Coronary artery (tissue), 2 donors: ENCODE measurements at regions not wholly inside any gene's neighbourhood (a gene's known extent, or its start where the extent isn't known, plus 50 kb on each side); places are given as distances from the start of the nearest gene placed in this dataset.

Experiments used
- DNase-seq: peaks from one replicate; pipeline ENCODE4 v3.0.0-alpha.2; 2017; ENCODE audit warnings: low spot score
- H3K27ac ChIP-seq, 2 donors: fragments of 200-600 bp; sonication (generic); one replicate each; pipeline ENCODE4 v1.5.1; 2016 to 2019
- H3K4me3 ChIP-seq: fragments of 200-600 bp; sonication (generic); 2 replicates; pipeline ENCODE4 v1.5.1; 2016; ENCODE audit warnings: mild to moderate bottlenecking, moderate library complexity
- TF ChIP-seq, protein P1 (sequence below): fragments of 200-600 bp; sonication (generic); IDR thresholded peaks from one replicate; pipeline ENCODE4 v1.5.1; 2019; ENCODE audit warnings: antibody characterized with exemption

DNA sequence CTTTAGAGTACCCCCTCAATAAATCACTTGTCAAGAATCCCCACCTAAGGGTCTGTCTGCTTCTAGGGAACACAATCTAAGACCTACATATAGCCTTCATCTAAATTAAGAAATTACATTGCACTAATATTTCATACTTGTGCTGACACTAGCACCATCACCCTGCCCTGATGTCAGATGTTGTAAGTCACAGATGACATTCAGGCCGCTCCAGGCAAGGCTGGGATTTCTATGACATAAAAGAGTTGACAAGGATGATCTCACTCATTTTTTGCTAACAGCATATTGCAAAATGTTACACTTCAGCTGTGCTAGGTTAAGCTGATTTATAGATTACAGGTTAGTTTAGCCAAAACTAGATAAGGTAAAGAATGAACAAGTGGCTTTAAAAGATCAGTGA is 372.5 kb upstream of the GRIA1 start:
- H3K4me3 ChIP-seq, result no peak overlapping the region
- no peak overlapping the region for H3K27ac ChIP-seq
- no peak for DNase-seq
- TF ChIP-seq, protein P1, sequence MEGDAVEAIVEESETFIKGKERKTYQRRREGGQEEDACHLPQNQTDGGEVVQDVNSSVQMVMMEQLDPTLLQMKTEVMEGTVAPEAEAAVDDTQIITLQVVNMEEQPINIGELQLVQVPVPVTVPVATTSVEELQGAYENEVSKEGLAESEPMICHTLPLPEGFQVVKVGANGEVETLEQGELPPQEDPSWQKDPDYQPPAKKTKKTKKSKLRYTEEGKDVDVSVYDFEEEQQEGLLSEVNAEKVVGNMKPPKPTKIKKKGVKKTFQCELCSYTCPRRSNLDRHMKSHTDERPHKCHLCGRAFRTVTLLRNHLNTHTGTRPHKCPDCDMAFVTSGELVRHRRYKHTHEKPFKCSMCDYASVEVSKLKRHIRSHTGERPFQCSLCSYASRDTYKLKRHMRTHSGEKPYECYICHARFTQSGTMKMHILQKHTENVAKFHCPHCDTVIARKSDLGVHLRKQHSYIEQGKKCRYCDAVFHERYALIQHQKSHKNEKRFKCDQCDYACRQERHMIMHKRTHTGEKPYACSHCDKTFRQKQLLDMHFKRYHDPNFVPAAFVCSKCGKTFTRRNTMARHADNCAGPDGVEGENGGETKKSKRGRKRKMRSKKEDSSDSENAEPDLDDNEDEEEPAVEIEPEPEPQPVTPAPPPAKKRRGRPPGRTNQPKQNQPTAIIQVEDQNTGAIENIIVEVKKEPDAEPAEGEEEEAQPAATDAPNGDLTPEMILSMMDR, result no peak

DNA sequence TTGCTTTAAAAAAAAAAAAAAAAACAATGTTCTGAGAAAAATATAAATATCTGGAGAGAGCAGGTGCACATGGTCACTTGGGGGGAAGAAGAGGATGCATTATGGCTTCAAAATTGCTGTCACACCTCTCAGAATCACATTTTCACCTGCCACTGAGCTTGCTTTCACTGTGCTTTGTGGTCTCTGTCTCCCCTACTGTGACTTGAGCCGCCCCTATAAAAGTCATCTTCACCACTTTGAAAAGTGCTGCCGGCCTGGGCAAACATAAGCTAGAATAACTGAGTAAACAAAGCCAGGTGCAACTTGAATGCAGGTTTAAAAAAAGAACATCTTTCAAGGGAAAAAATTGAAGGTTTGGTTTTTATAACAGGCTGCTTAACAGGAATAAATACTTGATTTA is 368.1 kb upstream of the GRIA1 start:
- TF ChIP-seq, protein P1, result no peak
- Histone ChIP-seq H3K4me3 (no peak overlapping the region), H3K27ac (no peak overlapping the region)
- no peak for DNase-seq

DNA sequence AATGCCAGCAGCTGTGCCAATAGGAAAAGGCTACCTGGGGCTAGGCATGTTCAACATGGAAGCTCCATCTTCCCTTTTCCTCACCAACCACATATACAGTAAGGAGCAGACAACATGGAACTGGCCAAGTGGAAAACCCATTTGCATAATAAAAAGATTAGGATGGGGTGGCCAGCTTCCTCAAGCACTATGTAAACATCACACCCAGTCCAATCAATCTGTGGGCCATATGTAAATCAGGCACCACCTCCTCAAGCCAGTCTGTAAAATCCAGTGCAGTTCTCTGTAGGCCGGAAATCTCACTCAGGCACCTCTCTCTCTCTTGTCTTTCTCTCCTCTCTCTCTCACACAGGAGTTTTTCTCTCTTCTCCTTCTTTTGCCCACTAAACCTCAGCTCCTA is 360.2 kb upstream of the GRIA1 start:
- DNase-seq, result no peak
- TF ChIP-seq, protein P1, result no peak
- Histone ChIP-seq H3K27ac (no peak overlapping the region), H3K4me3 (no peak overlapping the region)

DNA sequence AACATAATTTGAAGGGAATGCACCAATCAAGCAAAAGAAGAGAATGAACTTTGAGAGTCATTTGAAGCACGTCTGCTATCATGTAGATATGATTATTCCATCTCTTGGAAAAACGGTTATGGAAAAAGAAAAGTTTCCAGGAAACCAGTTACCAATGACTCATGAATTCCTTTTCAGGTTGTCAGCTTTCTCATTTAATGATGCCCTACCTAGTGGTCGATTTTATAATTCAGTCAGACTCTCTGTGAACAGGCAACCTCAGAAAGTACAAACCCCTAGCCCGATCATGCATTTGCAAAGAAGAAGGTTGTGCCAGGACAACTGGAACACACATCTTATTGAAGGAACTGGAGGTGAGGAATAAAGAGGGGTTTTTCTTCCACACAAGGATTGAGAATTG is 355.1 kb upstream of the GRIA1 start:
- no peak for DNase-seq
- H3K27ac ChIP-seq, result no peak overlapping the region
- TF ChIP-seq, protein P1, result no peak
- H3K4me3 ChIP-seq, result no peak overlapping the region

DNA sequence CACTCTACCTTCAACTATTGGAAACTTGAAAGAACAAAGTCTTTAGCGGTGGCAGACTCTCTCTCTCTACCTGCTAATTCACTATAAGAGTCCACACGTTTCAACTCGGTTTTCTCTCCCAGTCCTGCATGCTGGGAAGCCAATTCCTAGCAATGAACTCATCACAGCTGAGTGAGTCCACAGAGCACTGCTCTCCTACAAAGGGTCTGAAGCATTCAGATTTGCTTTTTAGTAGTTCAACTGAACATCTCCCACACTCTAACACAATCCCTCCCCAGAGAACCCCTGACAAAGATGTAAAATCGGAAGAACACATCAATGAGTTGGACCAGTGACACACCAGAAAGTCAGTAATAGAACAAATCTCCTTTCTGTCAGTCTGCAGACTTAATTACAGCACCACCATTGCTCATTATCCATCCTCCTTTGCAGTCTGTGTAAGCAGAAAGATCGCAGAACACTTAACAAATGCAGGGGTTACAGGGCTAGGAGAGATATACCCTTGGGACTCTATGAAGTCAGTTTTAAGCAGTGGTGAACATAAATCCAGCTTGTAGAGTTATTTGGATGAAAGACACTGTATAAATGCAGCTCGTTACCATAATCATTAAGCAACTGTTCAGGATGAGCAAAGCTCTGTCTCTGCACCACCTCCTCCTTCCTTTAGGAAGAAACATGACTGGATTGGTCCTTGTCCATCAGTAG is 353.4 kb upstream of the GRIA1 start:
- Histone ChIP-seq H3K4me3 (no peak overlapping the region), H3K27ac (no peak overlapping the region)
- DNase-seq, result no peak
- TF ChIP-seq, protein P1, result no peak

DNA sequence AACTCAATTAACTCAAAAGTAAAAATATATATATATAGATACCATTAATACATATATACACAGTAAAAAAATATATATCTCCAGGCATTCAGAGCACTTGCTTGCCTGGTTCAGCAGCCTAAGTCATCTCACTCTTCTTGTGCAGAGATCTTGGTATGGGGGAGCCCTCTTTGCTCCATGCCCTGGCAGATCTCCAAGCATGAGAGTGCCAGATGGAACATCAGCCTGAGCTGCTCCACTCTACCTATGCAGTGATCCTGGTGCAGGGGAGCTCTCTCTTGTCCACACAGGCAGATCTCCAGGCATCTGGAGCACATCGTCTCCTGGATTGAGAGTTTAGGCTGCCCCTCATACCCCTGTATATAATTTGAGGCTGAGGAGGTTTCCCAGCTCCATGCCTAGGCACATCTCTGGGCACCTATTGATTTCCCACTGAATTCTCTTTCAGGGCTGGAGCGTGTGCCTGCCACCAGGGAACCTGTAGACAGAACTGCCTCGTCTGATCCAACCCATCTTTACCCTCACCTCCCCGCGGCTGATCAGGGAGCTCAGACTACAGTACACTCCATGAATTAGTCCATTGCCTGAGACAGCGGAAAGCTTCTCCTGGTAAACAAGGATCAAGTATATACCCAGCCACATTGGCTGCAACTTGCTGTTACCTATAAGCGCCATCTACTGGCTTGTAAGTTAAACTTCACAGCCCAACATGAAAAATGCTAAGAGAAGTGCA is 342.4 kb upstream of the GRIA1 start:
- Histone ChIP-seq H3K4me3 (no peak overlapping the region), H3K27ac (no peak overlapping the region)
- TF ChIP-seq, protein P1, result no peak
- DNase-seq, result no peak

DNA sequence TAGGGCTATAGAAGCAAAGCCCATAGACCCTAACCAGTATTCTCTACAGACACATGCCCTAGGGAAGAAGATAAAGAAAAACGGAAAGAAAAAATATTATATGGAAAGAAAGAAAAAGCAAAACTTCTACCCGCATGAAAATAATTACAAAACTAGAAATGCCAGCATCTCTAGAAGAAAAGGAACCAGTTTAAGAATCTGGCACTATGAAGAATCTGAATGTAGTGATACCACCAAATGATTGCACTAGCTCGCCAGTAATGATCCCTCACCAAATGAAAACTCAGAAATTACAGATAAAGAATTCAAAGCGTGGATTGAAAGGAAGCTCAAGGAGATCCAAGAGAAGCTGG is 341.9 kb upstream of the GRIA1 start:
- Histone ChIP-seq H3K27ac (no peak overlapping the region), H3K4me3 (no peak overlapping the region)
- TF ChIP-seq, protein P1, result no peak
- no peak for DNase-seq
